H1 (cell line): ENCODE measurements at regions not wholly inside any gene's neighbourhood (a gene's known extent, or its start where the extent isn't known, plus 50 kb on each side); places are given as distances from the start of the nearest gene placed in this dataset.

ENCODE experiments used
- CTCF ChIA-PET: fragments of 300-600 bp; sonication (Branson Sonifier 250); formaldehyde crosslinking; loops from one replicate; lab custom pipeline; 2021; ENCODE audit not compliant: partially characterized antibody; lab: Charles Lee
- POLR2A ChIA-PET: fragments of 300-600 bp; sonication (Branson Sonifier 250); formaldehyde crosslinking; loops from one replicate; lab custom pipeline; 2021; ENCODE audit warnings: inconsistent platforms; ENCODE audit not compliant: partially characterized antibody; lab: Charles Lee
- DNase-seq, 2 experiments: peaks; one replicate each; pipeline versions ENCODE4 v3.0.0 to v3.0.0-alpha.2; 2010 to 2022; ENCODE audit warnings: low spot score in 2 of 2, low read depth in 1 of 2, mixed read lengths in 1 of 2
- FAIRE-seq: peaks from 2 replicates; lab custom pipeline; 2011; peaks lifted over from hg19 to GRCh38; lab: Jason Lieb, UNC
- H2AFZ ChIP-seq: 2 replicates; pipeline ENCODE4 v1.8.1; 2012; ENCODE audit warnings: low read length, inconsistent platforms
- H2AK5ac ChIP-seq: 2 replicates; pipeline ENCODE4 v1.6.1; 2013; ENCODE audit warnings: low read depth, low read length
- H2BK120ac ChIP-seq: replicated peaks from 2 replicates; pipeline ENCODE3; 2013; ENCODE audit warnings: low read depth, low read length, inconsistent platforms
- H2BK12ac ChIP-seq: 2 replicates; pipeline ENCODE4 v1.6.1; 2013; ENCODE audit warnings: low read depth, low read length
- H2BK15ac ChIP-seq: 2 replicates; pipeline ENCODE4 v1.6.1; 2013; ENCODE audit warnings: low read length
- H2BK20ac ChIP-seq: 2 replicates; pipeline ENCODE4 v1.6.1; 2013; ENCODE audit warnings: low read length
- H2BK5ac ChIP-seq: 2 replicates; pipeline ENCODE4 v1.6.1; 2013; ENCODE audit warnings: low read depth, low read length
- H3K14ac ChIP-seq: 2 replicates; pipeline ENCODE4 v1.6.1; 2013; ENCODE audit warnings: inconsistent platforms; ENCODE audit not compliant: insufficient read length
- H3K18ac ChIP-seq: 2 replicates; pipeline ENCODE4 v1.6.1; 2013; ENCODE audit warnings: low read length; ENCODE audit errors: extremely low read depth
- H3K23ac ChIP-seq: 2 replicates; pipeline ENCODE4 v1.6.1; 2013; ENCODE audit warnings: inconsistent platforms; ENCODE audit not compliant: insufficient read length
- H3K23me2 ChIP-seq: 2 replicates; pipeline ENCODE4 v1.6.1; 2013; ENCODE audit warnings: low read depth, low read length
- H3K27ac ChIP-seq: 2 replicates; pipeline ENCODE4 v1.6.1; 2011; ENCODE audit warnings: low read depth, low read length, inconsistent platforms
- H3K27me3 ChIP-seq, 4 experiments: replicated peaks in 1 of 4; 1 replicate in 1 of 4; 2 replicates in 3 of 4; pipeline versions ENCODE4 v1.6.1 to v1.8.1; 2011 to 2013; ENCODE audit warnings: low read length in 3 of 4, mild to moderate bottlenecking in 3 of 4, inconsistent platforms in 2 of 4, mixed read lengths in 2 of 4, moderate library complexity in 1 of 4; ENCODE audit not compliant: control insufficient read depth in 3 of 4, insufficient read depth in 3 of 4; ENCODE audit errors: extremely low read depth in 1 of 4
- H3K36me3 ChIP-seq, 4 experiments: 2 replicates each; pipeline versions ENCODE4 v1.6.1 to v1.8.1; 2011 to 2013; ENCODE audit warnings: mild to moderate bottlenecking in 4 of 4, low read length in 3 of 4, moderate library complexity in 2 of 4, control low read depth in 1 of 4, inconsistent platforms in 1 of 4; ENCODE audit not compliant: insufficient read depth in 4 of 4, control insufficient read depth in 2 of 4
- H3K4ac ChIP-seq: replicated peaks from 2 replicates; pipeline ENCODE3; 2013; ENCODE audit warnings: low read length, low read depth, mixed read lengths, inconsistent platforms; ENCODE audit not compliant: insufficient read length
- H3K4me1 ChIP-seq, 4 experiments: replicated peaks in 1 of 4; 1 replicate in 1 of 4; 2 replicates in 3 of 4; pipeline versions ENCODE4 v1.6.1 to v1.8.1; 2011 to 2013; ENCODE audit warnings: low read length in 3 of 4, inconsistent platforms in 2 of 4, mixed read lengths in 1 of 4; ENCODE audit not compliant: insufficient read depth in 4 of 4, control insufficient read depth in 3 of 4
- H3K4me2 ChIP-seq, 2 experiments: 2 replicates each; pipeline versions ENCODE4 v1.6.1 to v1.8.1; 2011 to 2013; ENCODE audit warnings: low read depth in 2 of 2, low read length in 2 of 2, control low read depth in 1 of 2, inconsistent platforms in 1 of 2, mild to moderate bottlenecking in 1 of 2; ENCODE audit not compliant: insufficient read depth in 1 of 2
- H3K4me3 ChIP-seq, 4 experiments: fragments of 200-600, 300-600 bp in 1 of 4; sonication (generic), shearing (Covaris generic), sonication (Bioruptor Twin) in 1 of 4; 2 replicates each; pipeline versions ENCODE4 v1.5.1 to v1.8.1; 2011 to 2016; ENCODE audit warnings: low read length in 4 of 4, low read depth in 3 of 4, control low read depth in 2 of 4, inconsistent platforms in 2 of 4, mild to moderate bottlenecking in 2 of 4, mixed read lengths in 1 of 4, moderate library complexity in 1 of 4; ENCODE audit not compliant: insufficient read depth in 2 of 4; ENCODE audit errors: extremely low read depth in 1 of 4
- H3K56ac ChIP-seq: replicated peaks from 2 replicates; pipeline ENCODE3; 2013; ENCODE audit warnings: low read depth, mild to moderate bottlenecking, mixed read lengths, low read length, inconsistent platforms; ENCODE audit not compliant: insufficient read length
- H3K79me1 ChIP-seq: 2 replicates; pipeline ENCODE4 v1.6.1; 2013; ENCODE audit warnings: low read depth, low read length, control low read depth
- H3K79me2 ChIP-seq, 2 experiments: 2 replicates each; pipeline versions ENCODE4 v1.6.1 to v1.8.1; 2012 to 2013; ENCODE audit warnings: low read length in 2 of 2, mild to moderate bottlenecking in 2 of 2, inconsistent platforms in 1 of 2; ENCODE audit not compliant: insufficient read depth in 2 of 2, control insufficient read depth in 1 of 2
- H3K9ac ChIP-seq, 4 experiments: replicated peaks in 1 of 4; 1 replicate in 1 of 4; 2 replicates in 3 of 4; pipeline versions ENCODE4 v1.6.1 to v1.8.1; 2011 to 2013; ENCODE audit warnings: low read depth in 3 of 4, low read length in 3 of 4, control low read depth in 2 of 4, mild to moderate bottlenecking in 2 of 4, moderate library complexity in 2 of 4, inconsistent platforms in 1 of 4; ENCODE audit errors: extremely low read depth in 1 of 4
- H3K9me3 ChIP-seq, 2 experiments: 2 replicates each; pipeline versions ENCODE4 v1.6.1 to v1.8.1; 2012 to 2013; ENCODE audit warnings: mild to moderate bottlenecking in 2 of 2, moderate library complexity in 2 of 2, control low read depth in 1 of 2, inconsistent platforms in 1 of 2, low read depth in 1 of 2, low read length in 1 of 2, mixed read lengths in 1 of 2; ENCODE audit not compliant: insufficient read depth in 2 of 2
- H4K20me1 ChIP-seq, 2 experiments: replicated peaks in 1 of 2; 2 replicates each; pipeline versions ENCODE3 to v1.8.1; 2011 to 2013; ENCODE audit warnings: inconsistent platforms in 2 of 2, low read length in 2 of 2, mild to moderate bottlenecking in 1 of 2; ENCODE audit not compliant: insufficient read depth in 2 of 2, control insufficient read depth in 1 of 2
- H4K5ac ChIP-seq: 2 replicates; pipeline ENCODE4 v1.6.1; 2013; ENCODE audit warnings: low read length, low read depth, mixed read lengths, inconsistent platforms; ENCODE audit not compliant: insufficient read length
- H4K8ac ChIP-seq: 2 replicates; pipeline ENCODE4 v1.8.0; 2013; ENCODE audit warnings: mild to moderate bottlenecking, moderate library complexity, low read length, inconsistent platforms; ENCODE audit not compliant: insufficient read depth; ENCODE audit errors: extremely low read depth
- H4K91ac ChIP-seq: replicated peaks from 2 replicates; pipeline ENCODE3; 2013; ENCODE audit warnings: low read length, mixed read lengths, inconsistent platforms; ENCODE audit not compliant: insufficient read length
- ATF2 ChIP-seq: IDR thresholded peaks from 2 replicates; pipeline ENCODE4 v1.6.1; 2012; ENCODE audit warnings: low read length, inconsistent platforms
- BRCA1 ChIP-seq: IDR thresholded peaks from 2 replicates; pipeline ENCODE4 v1.6.1; 2012; ENCODE audit warnings: low read depth, low read length, improper control_type of control experiment
- CBX8 ChIP-seq: fragments of 300-800, 300-1000 bp; sonication (generic); IDR thresholded peaks from 2 replicates; pipeline ENCODE4 v1.7.1; 2016; ENCODE audit warnings: low read depth, low read length, borderline replicate concordance
- CTCF ChIP-seq, 3 experiments: IDR thresholded peaks; 1 replicate in 2 of 3; 2 replicates in 1 of 3; pipeline versions ENCODE4 v1.5.1 to v1.6.1; 2011; ENCODE audit warnings: low read length in 3 of 3, mild to moderate bottlenecking in 3 of 3, inconsistent platforms in 2 of 3, low read depth in 1 of 3, moderate library complexity in 1 of 3; ENCODE audit not compliant: insufficient read depth in 1 of 3; ENCODE audit errors: control extremely low read depth in 1 of 3
- KDM1A ChIP-seq: fragments of 200-600, 300-600 bp; sonication (generic); IDR thresholded peaks from 2 replicates; pipeline ENCODE4 v1.7.1; 2016; ENCODE audit warnings: mild to moderate bottlenecking, low read length, borderline replicate concordance
- POU5F1 ChIP-seq: IDR thresholded peaks from 2 replicates; pipeline ENCODE4 v1.6.1; 2011; ENCODE audit warnings: low read depth, mild to moderate bottlenecking, low read length, moderate library complexity
- RXRA ChIP-seq: IDR thresholded peaks from 2 replicates; pipeline ENCODE4 v1.6.1; 2011; ENCODE audit warnings: low read depth, mild to moderate bottlenecking, low read length, moderate library complexity; ENCODE audit not compliant: insufficient read depth
- SRF ChIP-seq: IDR thresholded peaks from 2 replicates; pipeline ENCODE4 v1.6.1; 2011; ENCODE audit warnings: mild to moderate bottlenecking, low read depth, low read length, moderate library complexity
- TCF12 ChIP-seq: IDR thresholded peaks from 2 replicates; pipeline ENCODE4 v1.6.1; 2011; ENCODE audit warnings: low read depth, mild to moderate bottlenecking, low read length
- WGBS, 2 experiments: shearing (Covaris generic) in 1 of 2; methylation state at CpG; one replicate each; pipeline versions ENCODE4 v1.1.6 to v1.1.7; 2013 to 2015; ENCODE audit warnings: low lambda C conversion rate in 2 of 2, mixed read lengths in 2 of 2, inconsistent platforms in 1 of 2, low coverage in 1 of 2, missing lambda C conversion rate in 1 of 2; ENCODE audit not compliant: insufficient replicate concordance in 2 of 2, insufficient coverage in 1 of 2, insufficient read length in 1 of 2; ENCODE audit errors: extremely low coverage in 1 of 2, missing lambda C conversion rate in 1 of 2; 5-methylcytosine and 5-hydroxymethylcytosine counted together

GRCh38 chr13:80249516-80250212, 91.3 kb downstream of the SPRY2 start:
- Histone ChIP-seq H3K23me2 (no peaks in the 10 kb centered on the region), H2BK12ac (no peak overlapping the region), H3K4me3 (no peak overlapping the region), H3K14ac (no peak overlapping the region), H3K79me2 (no peaks in the 10 kb centered on the region), H2BK20ac (no peak overlapping the region), H3K36me3 (no peaks in the 10 kb centered on the region), H3K56ac (no peak overlapping the region), H3K4ac (no peak overlapping the region), H2BK5ac (no peak overlapping the region), H3K27me3 (no peaks in the 10 kb centered on the region), H2BK15ac (no peak overlapping the region), H4K8ac (no peak overlapping the region), H3K79me1 (no peaks in the 10 kb centered on the region), H3K9ac (no peak overlapping the region), H3K9me3 (no peaks in the 10 kb centered on the region), H4K91ac (no peak overlapping the region), H2AFZ (no peak overlapping the region), H4K20me1 (no peaks in the 10 kb centered on the region), H2BK120ac (no peak overlapping the region), H3K27ac (no peak overlapping the region), H4K5ac (no peak overlapping the region), H3K4me1 (no peaks in the 10 kb centered on the region), H3K4me2 (no peak overlapping the region), H3K23ac (no peak overlapping the region), H2AK5ac (no peak overlapping the region), H3K18ac (no peak overlapping the region)
- DNase-seq (no peak), FAIRE-seq (no peak)
- WGBS, 2 experiments: 83% methylated on average over 1 of the region's 1 CpG; no CpG with 5 or more reads in 1 of the 2 experiments
- POLR2A ChIA-PET: no interaction called here
- CTCF ChIA-PET: interaction anchor here (0.8 to 0.9 kb wide), 2 partner anchors 93 to 169 kb away, joined by 3 read pairs; no protein-coding TSS in a partner anchor
- TF ChIP-seq BRCA1 (no peak), POU5F1 (no peak), RXRA (no peak), CBX8 (no peak), SRF (no peak), ATF2 (no peak), TCF12 (no peak), CTCF (IDR thresholded peaks at IDR 0.05; ENCODE audit: control extremely low read depth in 1 of 3, insufficient read depth in 1 of 3, low read depth in 1 of 3, low read length in 3 of 3) (no peak), KDM1A (no peak)
